T1000 (cell line): ENCODE measurements at regions not wholly inside any gene's neighbourhood (a gene's known extent, or its start where the extent isn't known, plus 50 kb on each side); places are given as distances from the start of the nearest gene placed in this dataset.

Experiments used
- DNase-seq: peaks from one replicate; lab custom pipeline; 2025; ENCODE audit warnings: mixed read lengths; lab: John Stamatoyannopoulos, UW

- no peak for DNase-seq
Measured at GRCh38 chr20:4095639-4096038, 53.0 kb upstream of the SMOX start.

GRCh38 chr20:4091490-4092479 lies 56.8 kb upstream of the SMOX start:
- DNase-seq = no peak

- no peak for DNase-seq
Measured at GRCh38 chr20:4090756-4091489, 57.7 kb upstream of the SMOX start.

GRCh38 chr20:4089756-4090487 lies 58.7 kb upstream of the SMOX start:
- no peak for DNase-seq

- no peak for DNase-seq
Measured at GRCh38 chr20:4088766-4089165, 59.9 kb upstream of the SMOX start.

GRCh38 chr20:4087923-4088322 lies 60.7 kb upstream of the SMOX start:
- DNase-seq = no peak

GRCh38 chr20:4086771-4087687 lies 61.6 kb upstream of the SMOX start:
- DNase-seq = no peak

GRCh38 chr20:4084721-4085120 lies 63.9 kb upstream of the SMOX start:
- no peak for DNase-seq

GRCh38 chr20:4084096-4084495 lies 64.5 kb upstream of the SMOX start:
- no peak for DNase-seq

GRCh38 chr20:4083098-4083865 lies 65.3 kb upstream of the SMOX start:
- no peak for DNase-seq

- peak; percentile 26 for DNase-seq
Measured at GRCh38 chr20:4082406-4083097, 66.1 kb upstream of the SMOX start.

- DNase-seq = no peak
Measured at GRCh38 chr20:4081421-4081820, 66.1 kb upstream of the RNF24 start.

- peak; percentile 49 for DNase-seq
Measured at GRCh38 chr20:4076671-4077070, 61.3 kb upstream of the RNF24 start.

- no peak for DNase-seq
Measured at GRCh38 chr20:4076033-4076432, 60.7 kb upstream of the RNF24 start.

GRCh38 chr20:4074877-4075455 lies 59.6 kb upstream of the RNF24 start:
- no peak for DNase-seq

- no peak for DNase-seq
Measured at GRCh38 chr20:4073852-4074741, 58.7 kb upstream of the RNF24 start.

GRCh38 chr20:4071178-4071693 lies 55.9 kb upstream of the RNF24 start:
- DNase-seq = no peak
